Chondrocyte (in vitro differentiated cells): ENCODE measurements at regions not wholly inside any gene's neighbourhood (a gene's known extent, or its start where the extent isn't known, plus 50 kb on each side); places are given as distances from the start of the nearest gene placed in this dataset.

Experiments
- DNase-seq: peaks from one replicate; pipeline ENCODE4 v3.0.0; 2021; ENCODE audit warnings: mixed read lengths, low spot score
- H3K27ac Mint-ChIP-seq: one replicate; pipeline ENCODE4 v1.8.0; 2021; ENCODE audit warnings: mild to moderate bottlenecking, moderate library complexity, mixed read lengths; ENCODE audit not compliant: unreplicated experiment
- H3K27me3 Mint-ChIP-seq: 2 replicates; pipeline ENCODE4 v1.8.0; 2021; ENCODE audit warnings: low read depth, mixed read lengths
- H3K36me3 Mint-ChIP-seq: 2 replicates; pipeline ENCODE4 v1.8.0; 2021; ENCODE audit warnings: low read depth, mixed read lengths
- H3K4me1 Mint-ChIP-seq: 2 replicates; pipeline ENCODE4 v1.8.0; 2021; ENCODE audit warnings: low read depth, mild to moderate bottlenecking, mixed read lengths
- H3K4me3 Mint-ChIP-seq: one replicate; pipeline ENCODE4 v1.8.0; 2021; ENCODE audit warnings: mild to moderate bottlenecking, moderate library complexity, mixed read lengths; ENCODE audit not compliant: unreplicated experiment
- H3K9me3 Mint-ChIP-seq: 2 replicates; pipeline ENCODE4 v1.8.0; 2021; ENCODE audit warnings: low read depth, mixed read lengths
- TF ChIP-seq, protein P1 (sequence below): fragments of 200-600 bp; sonication (generic); IDR thresholded peaks from 2 replicates; pipeline ENCODE4 v1.5.0; 2021; ENCODE audit warnings: antibody characterized with exemption, mild to moderate bottlenecking, moderate library complexity

DNA sequence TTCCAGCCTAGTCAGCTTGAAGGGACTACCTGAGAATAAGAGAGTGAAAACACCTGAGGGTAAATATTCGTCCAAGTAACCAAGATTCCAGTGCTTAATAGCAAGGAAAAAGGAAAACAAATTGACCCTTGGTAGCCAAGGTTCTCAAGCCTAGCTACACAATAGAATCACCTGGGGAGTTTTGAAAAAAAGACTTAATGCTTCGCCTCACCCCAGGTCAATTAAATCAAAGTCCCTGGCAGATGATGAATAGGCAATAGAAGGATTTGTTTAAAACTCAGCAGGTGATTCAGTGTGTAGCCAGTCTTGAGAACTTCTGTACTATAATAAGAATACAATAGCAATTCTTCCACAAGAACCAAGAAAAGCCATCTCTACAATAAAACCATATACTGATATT lies 500.2 kb downstream of the XIRP2 start:
- H3K27me3 Mint-ChIP-seq, result no peaks in the 10 kb centered on the region
- DNase-seq, result no peak
- TF ChIP-seq, protein P1, sequence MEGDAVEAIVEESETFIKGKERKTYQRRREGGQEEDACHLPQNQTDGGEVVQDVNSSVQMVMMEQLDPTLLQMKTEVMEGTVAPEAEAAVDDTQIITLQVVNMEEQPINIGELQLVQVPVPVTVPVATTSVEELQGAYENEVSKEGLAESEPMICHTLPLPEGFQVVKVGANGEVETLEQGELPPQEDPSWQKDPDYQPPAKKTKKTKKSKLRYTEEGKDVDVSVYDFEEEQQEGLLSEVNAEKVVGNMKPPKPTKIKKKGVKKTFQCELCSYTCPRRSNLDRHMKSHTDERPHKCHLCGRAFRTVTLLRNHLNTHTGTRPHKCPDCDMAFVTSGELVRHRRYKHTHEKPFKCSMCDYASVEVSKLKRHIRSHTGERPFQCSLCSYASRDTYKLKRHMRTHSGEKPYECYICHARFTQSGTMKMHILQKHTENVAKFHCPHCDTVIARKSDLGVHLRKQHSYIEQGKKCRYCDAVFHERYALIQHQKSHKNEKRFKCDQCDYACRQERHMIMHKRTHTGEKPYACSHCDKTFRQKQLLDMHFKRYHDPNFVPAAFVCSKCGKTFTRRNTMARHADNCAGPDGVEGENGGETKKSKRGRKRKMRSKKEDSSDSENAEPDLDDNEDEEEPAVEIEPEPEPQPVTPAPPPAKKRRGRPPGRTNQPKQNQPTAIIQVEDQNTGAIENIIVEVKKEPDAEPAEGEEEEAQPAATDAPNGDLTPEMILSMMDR, result no peak
- no peaks in the 10 kb centered on the region for H3K4me1 Mint-ChIP-seq
- no peaks in the 10 kb centered on the region for H3K36me3 Mint-ChIP-seq
- H3K27ac Mint-ChIP-seq, result no peak overlapping the region
- no peak overlapping the region for H3K4me3 Mint-ChIP-seq
- no peaks in the 10 kb centered on the region for H3K9me3 Mint-ChIP-seq

DNA sequence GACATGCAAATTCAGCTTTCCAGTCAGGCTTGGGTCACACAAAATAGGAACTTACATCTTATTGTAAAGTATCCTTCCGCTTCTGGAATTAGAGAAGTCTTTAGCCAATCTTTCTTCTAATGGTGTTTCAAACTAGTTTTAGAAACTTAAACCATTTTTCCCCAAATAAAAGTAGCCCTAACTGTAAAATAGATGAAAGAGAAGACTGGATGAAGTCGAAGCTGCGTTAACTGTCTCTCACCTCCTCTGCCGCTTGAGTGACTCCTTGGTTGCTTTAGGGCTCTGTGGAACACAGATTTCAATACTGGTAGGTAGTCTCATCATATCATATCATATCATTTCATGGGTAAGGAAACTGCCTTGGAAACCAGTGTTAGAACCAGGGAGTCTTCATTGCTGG lies 498.4 kb downstream of the XIRP2 start:
- H3K27ac Mint-ChIP-seq, result no peak overlapping the region

DNA sequence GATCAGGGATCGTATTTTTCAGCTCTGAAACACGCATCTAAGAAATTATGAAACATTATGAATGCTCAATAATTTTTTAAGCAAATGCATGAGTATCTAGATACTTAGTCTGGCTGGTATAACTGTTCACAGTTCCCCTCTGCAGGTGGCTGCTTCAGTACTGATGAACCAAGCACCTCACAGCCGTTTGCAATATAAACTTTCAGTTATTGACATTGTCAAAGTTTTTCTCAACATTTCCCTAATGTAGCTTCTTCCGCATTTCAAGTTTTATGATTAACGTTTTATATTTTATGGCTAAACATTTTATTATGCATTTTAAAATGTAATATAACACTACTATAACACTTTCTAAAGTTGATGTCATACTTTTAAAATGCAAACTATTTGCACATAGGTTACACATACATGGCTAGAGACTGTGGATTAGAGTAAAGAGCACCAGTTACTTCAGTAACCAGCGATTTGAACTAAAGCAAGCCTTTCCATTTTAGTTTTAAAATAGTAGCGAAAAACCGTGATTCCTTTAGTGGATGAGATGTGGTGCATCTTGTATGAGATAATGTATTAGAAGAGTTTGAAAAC lies 495.4 kb downstream of the XIRP2 start:
- Mint-ChIP-seq H3K36me3 (no peaks in the 10 kb centered on the region), H3K27ac (no peak overlapping the region), H3K4me3 (no peak overlapping the region), H3K4me1 (no peaks in the 10 kb centered on the region), H3K9me3 (no peaks in the 10 kb centered on the region), H3K27me3 (no peaks in the 10 kb centered on the region)
- no peak for DNase-seq
- TF ChIP-seq, protein P1, result no peak

More for the DNA sequence above, 498.4 kb downstream of the XIRP2 start:
- no peak overlapping the region for H3K4me3 Mint-ChIP-seq
- no peaks in the 10 kb centered on the region for H3K36me3 Mint-ChIP-seq
- no peaks in the 10 kb centered on the region for H3K27me3 Mint-ChIP-seq
- no peak for DNase-seq
- no peaks in the 10 kb centered on the region for H3K4me1 Mint-ChIP-seq
- no peaks in the 10 kb centered on the region for H3K9me3 Mint-ChIP-seq
- TF ChIP-seq, protein P1, result no peak

DNA sequence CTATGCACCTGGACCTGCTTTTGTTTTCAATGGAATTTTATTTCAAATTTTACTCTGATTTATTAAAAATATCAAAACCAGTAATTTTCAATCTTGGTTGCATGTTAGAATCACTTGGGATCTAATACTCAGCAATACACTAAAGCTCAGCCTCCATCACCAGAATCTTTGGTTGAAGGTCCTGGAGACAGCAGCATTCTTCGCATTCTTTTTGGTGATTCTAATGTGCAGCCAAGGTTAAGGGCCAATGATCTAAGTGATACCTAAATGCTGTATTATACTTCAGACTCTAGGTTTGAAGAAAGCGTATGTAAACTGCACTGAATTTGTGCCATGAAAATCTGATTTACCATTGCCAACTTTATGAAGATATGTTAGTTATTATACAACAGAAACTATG lies 493.1 kb downstream of the XIRP2 start:
- Mint-ChIP-seq H3K4me1 (peaks cover 6% of the 10 kb centered on the region), H3K36me3 (peaks cover 3% of the 10 kb centered on the region), H3K9me3 (peaks cover 17% of the 10 kb centered on the region)

DNA sequence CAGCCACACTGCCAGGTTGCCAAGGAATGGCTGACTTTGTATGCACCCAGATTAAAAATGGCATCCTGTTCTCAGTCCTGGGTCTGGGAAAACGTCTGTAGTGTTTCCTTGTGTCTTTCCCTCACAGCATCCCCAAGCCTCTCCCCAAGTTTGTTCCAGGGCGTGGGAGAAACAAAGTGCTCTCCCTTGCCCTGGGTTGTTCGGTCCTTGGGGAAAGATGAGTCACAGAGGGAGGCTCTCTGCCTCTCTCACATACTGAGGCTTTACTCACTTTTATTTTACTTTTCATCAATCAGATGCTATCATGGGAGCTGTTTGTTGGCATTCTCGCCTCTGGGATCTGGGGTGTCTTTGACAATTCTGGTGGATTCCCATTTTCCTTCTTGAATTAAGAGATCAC lies 492.3 kb downstream of the XIRP2 start:
- TF ChIP-seq, protein P1, result no peak
- Mint-ChIP-seq H3K9me3 (peaks cover 21% of the 10 kb centered on the region), H3K4me1 (peaks cover 6% of the 10 kb centered on the region), H3K36me3 (peaks cover 3% of the 10 kb centered on the region), H3K27ac (no peak overlapping the region), H3K27me3 (no peaks in the 10 kb centered on the region), H3K4me3 (no peak overlapping the region)
- DNase-seq, result no peak

More for the DNA sequence above, 493.1 kb downstream of the XIRP2 start:
- DNase-seq, result no peak
- no peak overlapping the region for H3K27ac Mint-ChIP-seq
- TF ChIP-seq, protein P1, result no peak
- H3K4me3 Mint-ChIP-seq, result no peak overlapping the region
- H3K27me3 Mint-ChIP-seq, result no peaks in the 10 kb centered on the region
